ENCODE measurements at regions not wholly inside any gene's neighbourhood (a gene's known extent, or its start where the extent isn't known, plus 50 kb on each side); places are given as distances from the start of the nearest gene placed in this dataset.
"Not testable (repeated sequence)": the region's sequence is repeated elsewhere in the genome, so short reads cannot be mapped to it uniquely, and the experiment has no call there.

DNA sequence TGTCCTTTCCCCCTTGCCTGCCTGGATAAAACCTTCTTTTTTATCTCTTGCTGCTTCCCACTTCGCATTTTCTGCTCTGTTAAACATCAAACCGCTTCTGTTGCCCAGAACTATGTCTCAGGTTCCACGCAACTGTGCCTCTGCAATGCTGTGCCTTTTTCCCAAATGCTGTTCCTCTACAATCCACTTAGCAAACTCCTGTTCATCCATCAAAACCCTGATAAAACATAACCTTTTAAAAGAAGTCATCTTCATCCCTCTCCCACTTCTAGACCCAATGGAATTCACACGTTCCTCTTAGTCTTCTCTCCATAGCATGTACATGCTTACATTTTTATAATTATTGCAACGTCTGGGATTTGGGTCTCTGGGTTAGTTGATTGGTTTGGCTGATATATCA is 111.9 kb upstream of the RRN3 start:
- DNase-seq (ENCODE audit: low read depth in 2 of 3, low spot score in 1 of 3): not testable (repeated sequence)

DNA sequence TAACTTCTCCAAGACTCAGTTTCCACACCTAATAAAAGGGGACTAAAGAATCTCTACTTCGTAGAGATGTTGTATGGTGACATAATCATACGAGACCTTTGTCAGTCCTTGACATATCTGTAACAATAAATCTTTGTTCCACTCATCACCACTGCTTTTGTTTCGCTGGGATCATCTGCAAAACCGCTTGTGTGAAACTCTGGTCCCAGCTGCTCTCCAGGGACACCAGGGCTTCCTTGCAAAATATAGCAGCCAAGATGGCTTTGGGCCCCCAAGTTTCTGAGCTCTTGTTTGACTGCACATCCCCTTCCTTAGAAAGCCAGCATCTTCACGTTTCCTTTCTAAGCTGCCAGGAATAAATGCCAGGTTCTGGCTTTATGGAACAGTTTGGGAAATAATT is 110.5 kb upstream of the RRN3 start:
- DNase-seq (ENCODE audit: low read depth in 2 of 3, low spot score in 1 of 3): not testable (repeated sequence)

DNA sequence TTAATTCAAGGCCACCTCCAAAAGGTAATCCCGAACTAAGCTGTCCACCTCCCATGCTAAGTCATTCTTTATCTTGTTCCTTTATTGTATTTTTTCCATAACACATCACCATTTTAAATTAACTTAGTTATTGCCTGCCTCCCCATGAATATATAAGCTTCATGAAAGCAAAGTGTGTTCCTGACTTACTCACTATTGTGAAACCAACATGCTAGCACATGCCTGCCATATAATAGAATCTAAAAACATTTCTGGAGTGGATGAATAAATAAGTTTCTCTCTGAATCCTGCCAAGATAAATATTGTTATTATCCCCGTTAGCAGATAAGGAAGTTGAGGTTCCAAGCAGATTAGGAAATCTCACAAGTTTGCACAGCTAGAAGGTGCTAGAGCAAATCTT is 98.7 kb upstream of the RRN3 start:
- DNase-seq (ENCODE audit: low read depth in 2 of 3, low spot score in 1 of 3): not testable (repeated sequence)

DNA sequence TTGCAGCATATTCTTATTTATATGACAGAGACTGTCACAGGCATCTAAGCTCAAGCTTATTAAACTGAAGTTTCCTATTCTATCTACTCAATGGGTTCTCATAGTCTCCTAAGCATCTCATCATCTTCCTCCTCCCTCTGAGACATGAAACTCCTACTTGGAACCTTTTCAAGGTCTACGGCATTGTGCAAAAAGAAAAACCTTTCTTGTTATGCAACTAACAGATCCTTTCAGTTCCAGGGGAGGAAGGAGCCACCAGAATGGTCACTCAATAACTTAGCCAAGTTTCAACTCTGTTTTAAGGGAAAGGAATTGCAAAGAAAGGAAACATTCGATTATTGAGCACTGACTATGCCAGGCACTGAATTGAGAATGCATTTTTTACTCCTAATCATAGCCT is 98.1 kb upstream of the RRN3 start:
- DNase-seq (ENCODE audit: low read depth in 2 of 3, low spot score in 1 of 3): not testable (repeated sequence)

DNA sequence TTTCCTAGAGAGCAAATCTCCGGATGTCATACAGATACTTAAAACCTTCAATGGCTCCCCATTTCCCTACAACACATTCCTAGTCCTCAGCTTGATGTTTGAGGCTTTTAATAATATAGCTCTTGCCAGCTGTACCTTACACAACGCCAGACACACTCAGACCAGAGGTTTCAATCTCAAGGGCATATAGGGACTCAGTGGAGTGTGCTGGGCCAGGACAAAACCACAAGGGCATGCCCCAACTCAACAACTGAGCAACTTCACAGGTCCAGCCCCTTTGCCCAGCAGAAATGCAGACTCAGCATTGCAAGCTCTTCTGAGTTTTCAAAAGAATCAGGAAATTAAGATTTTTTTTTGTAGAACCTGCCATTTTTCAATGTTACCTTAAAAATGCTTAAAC is 95.4 kb upstream of the RRN3 start:
- DNase-seq (ENCODE audit: low read depth in 2 of 3, low spot score in 1 of 3): not testable (repeated sequence)
